ENCODE measurements at regions not wholly inside any gene's neighbourhood (a gene's known extent, or its start where the extent isn't known, plus 50 kb on each side); places are given as distances from the start of the nearest gene placed in this dataset.

- Mint-ChIP-seq H3K4me1 (no peaks in the 10 kb centered on the region), H3K9me3 (no peaks in the 10 kb centered on the region), H3K27me3 (no peaks in the 10 kb centered on the region), H3K36me3 (no peaks in the 10 kb centered on the region), H3K27ac (no peak overlapping the region), H3K4me3 (no peak overlapping the region)
- no peak for DNase-seq
- Histone ChIP-seq H3K4me3 (ENCODE audit: low read length in 2 of 2) (no peak overlapping the region), H3K27me3 (ENCODE audit: insufficient read depth, low read length) (no peaks in the 10 kb centered on the region), H3K36me3 (ENCODE audit: insufficient read depth, low read length) (no peaks in the 10 kb centered on the region), H3K9me3 (ENCODE audit: control insufficient read depth in 1 of 2, low read length in 2 of 2) (no peaks in the 10 kb centered on the region), H3K27ac (ENCODE audit: low read depth, low read length) (no peak overlapping the region), H3K4me1 (ENCODE audit: insufficient read depth, low read length) (no peaks in the 10 kb centered on the region)
- ChIA-PET POLR2A (ENCODE audit: partially characterized antibody) (no interaction called here), CTCF (ENCODE audit: partially characterized antibody) (no interaction called here)
- intact Hi-C loops (cut with micrococcal nuclease), result no loop called here
These were observed 373.5 kb downstream of the RPS29 start for GRCh38 chr14:49212721-49213120.

GRCh38 chr14:49209416-49209815, 376.8 kb downstream of the RPS29 start:
- H3K36me3 ChIP-seq (ENCODE audit: insufficient read depth, low read length), result no peaks in the 10 kb centered on the region
- Mint-ChIP-seq H3K27me3 (peaks cover 0 to 4% of the 10 kb centered on the region in 2 donors), H3K27ac (no peak overlapping the region), H3K4me3 (no peak overlapping the region), H3K9me3 (peaks cover 0 to 2% (median 0%) of the 10 kb centered on the region in 8 donors), H3K4me1 (no peaks in the 10 kb centered on the region), H3K36me3 (no peaks in the 10 kb centered on the region)
- no peaks in the 10 kb centered on the region for H3K9me3 ChIP-seq (ENCODE audit: control insufficient read depth in 1 of 2, low read length in 2 of 2)
- no peak overlapping the region for H3K27ac ChIP-seq (ENCODE audit: low read depth, low read length)
- DNase-seq, result no peak
- ChIA-PET POLR2A (ENCODE audit: partially characterized antibody) (no interaction called here), CTCF (ENCODE audit: partially characterized antibody) (no interaction called here)
- H3K27me3 ChIP-seq (ENCODE audit: insufficient read depth, low read length), result no peaks in the 10 kb centered on the region
- no peaks in the 10 kb centered on the region for H3K4me1 ChIP-seq (ENCODE audit: insufficient read depth, low read length)
- no peak overlapping the region for H3K4me3 ChIP-seq (ENCODE audit: low read length in 2 of 2)
- intact Hi-C loops (cut with micrococcal nuclease), result no loop called here

- H3K4me3 Mint-ChIP-seq, result no peak overlapping the region
- H3K36me3 Mint-ChIP-seq, result no peaks in the 10 kb centered on the region
- H3K36me3 ChIP-seq (ENCODE audit: insufficient read depth, low read length), result no peaks in the 10 kb centered on the region
- no peak overlapping the region for H3K4me3 ChIP-seq (ENCODE audit: low read length in 2 of 2)
- no peak for DNase-seq
- no peaks in the 10 kb centered on the region for H3K9me3 ChIP-seq (ENCODE audit: control insufficient read depth in 1 of 2, low read length in 2 of 2)
- H3K27ac ChIP-seq (ENCODE audit: low read depth, low read length), result no peak overlapping the region
- H3K4me1 ChIP-seq (ENCODE audit: insufficient read depth, low read length), result no peaks in the 10 kb centered on the region
- CTCF ChIA-PET (ENCODE audit: partially characterized antibody), result no interaction called here
- no peaks in the 10 kb centered on the region for H3K4me1 Mint-ChIP-seq
- POLR2A ChIA-PET (ENCODE audit: partially characterized antibody), result no interaction called here
- intact Hi-C loops (cut with micrococcal nuclease), result no loop called here
- no peak overlapping the region for H3K27ac Mint-ChIP-seq
- H3K27me3 Mint-ChIP-seq, result peaks cover 0 to 7% of the 10 kb centered on the region in 2 donors
- H3K27me3 ChIP-seq (ENCODE audit: insufficient read depth, low read length), result no peaks in the 10 kb centered on the region
- peaks cover 0 to 3% (median 0%) of the 10 kb centered on the region in 8 donors for H3K9me3 Mint-ChIP-seq
These were observed 379.4 kb downstream of the RPS29 start for GRCh38 chr14:49206828-49207227.

GRCh38 chr14:49203676-49204075, 382.5 kb downstream of the RPS29 start:
- Mint-ChIP-seq H3K27ac (no peak overlapping the region), H3K4me3 (no peak overlapping the region), H3K9me3 (peaks cover 0 to 3% (median 0%) of the 10 kb centered on the region in 8 donors), H3K36me3 (no peaks in the 10 kb centered on the region), H3K27me3 (peaks cover 0 to 7% of the 10 kb centered on the region in 2 donors), H3K4me1 (no peaks in the 10 kb centered on the region)
- CTCF ChIA-PET (ENCODE audit: partially characterized antibody), result no interaction called here
- no peak overlapping the region for H3K4me3 ChIP-seq (ENCODE audit: low read length in 2 of 2)
- H3K36me3 ChIP-seq (ENCODE audit: insufficient read depth, low read length), result no peaks in the 10 kb centered on the region
- H3K9me3 ChIP-seq (ENCODE audit: control insufficient read depth in 1 of 2, low read length in 2 of 2), result no peaks in the 10 kb centered on the region
- H3K27ac ChIP-seq (ENCODE audit: low read depth, low read length), result no peak overlapping the region
- intact Hi-C loops (cut with micrococcal nuclease), result no loop called here
- no peaks in the 10 kb centered on the region for H3K27me3 ChIP-seq (ENCODE audit: insufficient read depth, low read length)
- DNase-seq, result no peak
- no peaks in the 10 kb centered on the region for H3K4me1 ChIP-seq (ENCODE audit: insufficient read depth, low read length)
- POLR2A ChIA-PET (ENCODE audit: partially characterized antibody), result no interaction called here

GRCh38 chr14:49199159-49199558, 387.0 kb downstream of the RPS29 start:
- no peak for DNase-seq
- H3K4me1 ChIP-seq (ENCODE audit: insufficient read depth, low read length), result no peaks in the 10 kb centered on the region
- Mint-ChIP-seq H3K36me3 (no peaks in the 10 kb centered on the region), H3K4me1 (no peaks in the 10 kb centered on the region), H3K27ac (no peak overlapping the region), H3K4me3 (no peak overlapping the region), H3K9me3 (peaks cover 0 to 3% (median 0%) of the 10 kb centered on the region in 8 donors), H3K27me3 (peaks cover 0 to 3% of the 10 kb centered on the region in 2 donors)
- no peaks in the 10 kb centered on the region for H3K9me3 ChIP-seq (ENCODE audit: control insufficient read depth in 1 of 2, low read length in 2 of 2)
- H3K36me3 ChIP-seq (ENCODE audit: insufficient read depth, low read length), result no peaks in the 10 kb centered on the region
- POLR2A ChIA-PET (ENCODE audit: partially characterized antibody), result no interaction called here
- H3K27me3 ChIP-seq (ENCODE audit: insufficient read depth, low read length), result no peaks in the 10 kb centered on the region
- no peak overlapping the region for H3K27ac ChIP-seq (ENCODE audit: low read depth, low read length)
- H3K4me3 ChIP-seq (ENCODE audit: low read length in 2 of 2), result no peak overlapping the region
- intact Hi-C loops (cut with micrococcal nuclease), result no loop called here
- CTCF ChIA-PET (ENCODE audit: partially characterized antibody), result no interaction called here

GRCh38 chr14:49196327-49196726, 389.9 kb downstream of the RPS29 start:
- H3K36me3 ChIP-seq (ENCODE audit: insufficient read depth, low read length), result no peaks in the 10 kb centered on the region
- no peak overlapping the region for H3K4me3 Mint-ChIP-seq
- no peak for DNase-seq
- H3K4me3 ChIP-seq (ENCODE audit: low read length in 2 of 2), result no peak overlapping the region
- H3K27me3 ChIP-seq (ENCODE audit: insufficient read depth, low read length), result no peaks in the 10 kb centered on the region
- peaks cover 0 to 2% (median 0%) of the 10 kb centered on the region in 8 donors for H3K9me3 Mint-ChIP-seq
- no peaks in the 10 kb centered on the region for H3K36me3 Mint-ChIP-seq
- intact Hi-C loops (cut with micrococcal nuclease), result no loop called here
- H3K27ac ChIP-seq (ENCODE audit: low read depth, low read length), result no peak overlapping the region
- ChIA-PET POLR2A (ENCODE audit: partially characterized antibody) (no interaction called here), CTCF (ENCODE audit: partially characterized antibody) (no interaction called here)
- no peaks in the 10 kb centered on the region for H3K4me1 Mint-ChIP-seq
- no peaks in the 10 kb centered on the region for H3K27me3 Mint-ChIP-seq
- H3K4me1 ChIP-seq (ENCODE audit: insufficient read depth, low read length), result no peaks in the 10 kb centered on the region
- H3K9me3 ChIP-seq (ENCODE audit: control insufficient read depth in 1 of 2, low read length in 2 of 2), result no peaks in the 10 kb centered on the region
- H3K27ac Mint-ChIP-seq, result no peak overlapping the region

- no peak for DNase-seq
- Histone ChIP-seq H3K36me3 (ENCODE audit: insufficient read depth, low read length) (no peaks in the 10 kb centered on the region), H3K4me3 (ENCODE audit: low read length in 2 of 2) (no peak overlapping the region), H3K9me3 (ENCODE audit: control insufficient read depth in 1 of 2, low read length in 2 of 2) (no peaks in the 10 kb centered on the region), H3K27ac (ENCODE audit: low read depth, low read length) (no peak overlapping the region), H3K4me1 (ENCODE audit: insufficient read depth, low read length) (no peaks in the 10 kb centered on the region), H3K27me3 (ENCODE audit: insufficient read depth, low read length) (no peaks in the 10 kb centered on the region)
- POLR2A ChIA-PET (ENCODE audit: partially characterized antibody), result no interaction called here
- intact Hi-C loops (cut with micrococcal nuclease), result no loop called here
- Mint-ChIP-seq H3K27me3 (no peaks in the 10 kb centered on the region), H3K27ac (no peak overlapping the region), H3K4me3 (no peak overlapping the region), H3K36me3 (no peaks in the 10 kb centered on the region), H3K9me3 (peaks cover 0 to 3% (median 0%) of the 10 kb centered on the region in 8 donors), H3K4me1 (no peaks in the 10 kb centered on the region)
- CTCF ChIA-PET (ENCODE audit: partially characterized antibody), result no interaction called here
These were observed 392.1 kb downstream of the RPS29 start for GRCh38 chr14:49194067-49194466.

- ChIA-PET CTCF (ENCODE audit: partially characterized antibody) (no interaction called here), POLR2A (ENCODE audit: partially characterized antibody) (no interaction called here)
- H3K36me3 Mint-ChIP-seq, result no peaks in the 10 kb centered on the region
- intact Hi-C loops (cut with micrococcal nuclease), result no loop called here
- Histone ChIP-seq H3K36me3 (ENCODE audit: insufficient read depth, low read length) (no peaks in the 10 kb centered on the region), H3K4me3 (ENCODE audit: low read length in 2 of 2) (no peak overlapping the region), H3K9me3 (ENCODE audit: control insufficient read depth in 1 of 2, low read length in 2 of 2) (no peaks in the 10 kb centered on the region), H3K4me1 (ENCODE audit: insufficient read depth, low read length) (no peaks in the 10 kb centered on the region), H3K27ac (ENCODE audit: low read depth, low read length) (no peak overlapping the region), H3K27me3 (ENCODE audit: insufficient read depth, low read length) (no peaks in the 10 kb centered on the region)
- no peak overlapping the region for H3K4me3 Mint-ChIP-seq
- no peak for DNase-seq
- H3K9me3 Mint-ChIP-seq, result peaks cover 0 to 3% (median 0%) of the 10 kb centered on the region in 8 donors
- H3K27me3 Mint-ChIP-seq, result no peaks in the 10 kb centered on the region
- no peak overlapping the region for H3K27ac Mint-ChIP-seq
- no peaks in the 10 kb centered on the region for H3K4me1 Mint-ChIP-seq
These were observed 392.7 kb downstream of the RPS29 start for GRCh38 chr14:49193332-49194065.

Data from CD4-positive, alpha-beta memory T cell (primary cell).